AG09319 (cell line): ENCODE measurements at regions not wholly inside any gene's neighbourhood (a gene's known extent, or its start where the extent isn't known, plus 50 kb on each side); places are given as distances from the start of the nearest gene placed in this dataset.

ENCODE experiments used
- DNase-seq: peaks from one replicate; pipeline ENCODE4 v3.0.0-alpha.2; 2010; ENCODE audit warnings: low read depth; ENCODE audit errors: extremely low read depth
- TF ChIP-seq, protein P1 (sequence below): IDR thresholded peaks from 2 replicates; pipeline ENCODE4 v1.5.1; 2011; ENCODE audit warnings: low read depth, mild to moderate bottlenecking, inconsistent platforms, low read length, moderate library complexity

DNA sequence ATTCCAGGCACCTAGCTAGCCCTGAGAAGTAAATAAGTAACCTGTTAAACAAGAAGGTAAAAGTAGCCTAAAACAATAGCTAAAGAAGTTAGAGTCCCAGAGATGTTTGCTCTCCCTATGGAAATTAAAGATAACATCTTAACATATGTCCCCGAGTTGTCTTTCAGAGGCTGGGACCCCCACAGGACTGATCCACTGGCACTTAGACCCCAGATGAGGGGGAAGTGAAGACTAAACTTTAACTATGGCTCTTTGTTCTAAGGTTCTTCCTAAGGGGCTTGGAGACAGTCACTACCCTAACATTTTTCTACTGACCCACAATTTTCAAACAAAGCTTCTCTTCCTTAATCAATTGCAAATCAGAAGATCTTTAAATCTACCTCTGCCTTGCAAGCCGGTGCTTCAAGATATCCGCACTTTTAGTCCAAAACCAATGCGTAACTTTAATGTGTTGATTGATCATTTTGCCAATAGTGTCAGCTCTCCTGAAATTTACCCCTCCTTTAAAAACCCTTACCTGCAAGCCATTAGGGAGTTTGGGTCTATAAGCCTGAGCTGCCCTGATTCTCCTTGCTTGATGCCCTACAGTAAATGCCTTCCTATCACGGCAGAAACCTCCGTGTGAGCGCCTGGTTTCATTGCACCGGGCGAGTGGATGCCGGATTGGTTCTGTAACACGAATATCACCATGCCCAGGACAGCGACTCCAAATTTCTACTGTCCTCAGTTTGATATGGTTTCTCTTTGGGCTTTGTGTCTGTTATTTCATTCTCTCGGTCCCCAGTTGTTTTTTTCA, 404.4 kb downstream of the SIPA1L2 start:
- DNase-seq, result no peak
- TF ChIP-seq, protein P1, sequence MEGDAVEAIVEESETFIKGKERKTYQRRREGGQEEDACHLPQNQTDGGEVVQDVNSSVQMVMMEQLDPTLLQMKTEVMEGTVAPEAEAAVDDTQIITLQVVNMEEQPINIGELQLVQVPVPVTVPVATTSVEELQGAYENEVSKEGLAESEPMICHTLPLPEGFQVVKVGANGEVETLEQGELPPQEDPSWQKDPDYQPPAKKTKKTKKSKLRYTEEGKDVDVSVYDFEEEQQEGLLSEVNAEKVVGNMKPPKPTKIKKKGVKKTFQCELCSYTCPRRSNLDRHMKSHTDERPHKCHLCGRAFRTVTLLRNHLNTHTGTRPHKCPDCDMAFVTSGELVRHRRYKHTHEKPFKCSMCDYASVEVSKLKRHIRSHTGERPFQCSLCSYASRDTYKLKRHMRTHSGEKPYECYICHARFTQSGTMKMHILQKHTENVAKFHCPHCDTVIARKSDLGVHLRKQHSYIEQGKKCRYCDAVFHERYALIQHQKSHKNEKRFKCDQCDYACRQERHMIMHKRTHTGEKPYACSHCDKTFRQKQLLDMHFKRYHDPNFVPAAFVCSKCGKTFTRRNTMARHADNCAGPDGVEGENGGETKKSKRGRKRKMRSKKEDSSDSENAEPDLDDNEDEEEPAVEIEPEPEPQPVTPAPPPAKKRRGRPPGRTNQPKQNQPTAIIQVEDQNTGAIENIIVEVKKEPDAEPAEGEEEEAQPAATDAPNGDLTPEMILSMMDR, result no peak

DNA sequence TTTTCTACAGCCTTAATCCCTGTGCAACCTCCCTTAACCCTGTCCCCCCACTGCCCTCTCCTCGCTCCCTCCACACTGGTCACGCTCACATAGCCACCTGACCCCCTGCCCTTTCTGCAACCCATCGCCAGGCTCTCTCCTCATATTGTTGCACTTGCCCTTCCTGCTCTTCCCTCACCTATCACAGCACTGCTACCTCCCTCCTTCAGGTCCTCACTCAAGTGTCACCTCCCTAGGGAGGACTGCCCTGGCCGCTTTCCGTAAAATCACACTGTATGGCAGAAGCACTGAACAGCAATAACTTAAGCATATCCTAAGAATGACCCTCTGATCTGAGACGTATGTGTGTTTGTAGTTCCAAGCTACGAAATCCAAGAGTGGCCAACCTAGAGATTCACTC, 406.0 kb downstream of the SIPA1L2 start:
- TF ChIP-seq, protein P1, result no peak
- DNase-seq, result no peak

DNA sequence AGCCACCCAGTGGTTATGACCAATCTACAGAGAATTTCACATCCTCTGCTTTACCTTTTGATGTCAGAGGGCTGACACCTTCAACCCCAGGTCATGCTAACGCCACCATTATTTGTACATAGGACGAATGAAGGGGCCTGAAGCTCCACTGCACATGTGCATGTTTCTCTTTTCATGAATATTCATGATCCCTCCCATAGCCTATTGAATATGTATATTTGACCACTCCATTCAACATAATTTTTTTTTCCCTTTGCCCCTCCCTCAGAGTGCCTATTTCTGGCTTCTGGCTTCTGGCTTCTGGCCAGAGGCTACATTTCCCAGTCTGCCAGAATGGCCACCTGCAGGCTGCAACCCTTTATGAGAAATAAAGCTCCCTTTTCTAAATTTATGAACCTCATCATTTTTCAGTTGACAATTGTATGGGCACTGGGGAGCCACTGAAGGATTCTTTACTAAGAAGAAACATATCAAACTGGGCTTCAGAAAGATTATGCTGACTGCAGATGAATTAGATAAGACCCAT, 406.7 kb downstream of the SIPA1L2 start:
- TF ChIP-seq, protein P1, result no peak
- DNase-seq, result no peak

DNA sequence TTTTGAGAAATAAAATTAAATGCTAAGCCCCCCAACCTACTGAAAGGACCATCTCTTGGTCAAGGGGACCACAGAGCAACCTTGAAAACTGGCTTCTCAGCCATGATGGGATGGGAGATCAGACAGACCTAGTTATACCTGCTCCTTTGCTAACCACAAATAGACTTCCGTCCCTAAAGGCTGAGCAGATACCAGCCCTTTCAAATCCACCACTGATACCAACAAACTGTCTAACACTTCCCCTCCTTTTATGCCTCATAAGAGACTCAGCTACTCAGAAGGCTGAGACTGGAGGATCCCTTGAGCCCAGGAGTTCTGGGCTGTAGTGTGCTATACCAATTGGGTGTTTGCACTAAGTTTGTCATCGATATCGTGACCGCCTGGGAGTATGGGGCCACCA, 407.3 kb downstream of the SIPA1L2 start:
- TF ChIP-seq, protein P1, result no peak
- DNase-seq, result no peak

DNA sequence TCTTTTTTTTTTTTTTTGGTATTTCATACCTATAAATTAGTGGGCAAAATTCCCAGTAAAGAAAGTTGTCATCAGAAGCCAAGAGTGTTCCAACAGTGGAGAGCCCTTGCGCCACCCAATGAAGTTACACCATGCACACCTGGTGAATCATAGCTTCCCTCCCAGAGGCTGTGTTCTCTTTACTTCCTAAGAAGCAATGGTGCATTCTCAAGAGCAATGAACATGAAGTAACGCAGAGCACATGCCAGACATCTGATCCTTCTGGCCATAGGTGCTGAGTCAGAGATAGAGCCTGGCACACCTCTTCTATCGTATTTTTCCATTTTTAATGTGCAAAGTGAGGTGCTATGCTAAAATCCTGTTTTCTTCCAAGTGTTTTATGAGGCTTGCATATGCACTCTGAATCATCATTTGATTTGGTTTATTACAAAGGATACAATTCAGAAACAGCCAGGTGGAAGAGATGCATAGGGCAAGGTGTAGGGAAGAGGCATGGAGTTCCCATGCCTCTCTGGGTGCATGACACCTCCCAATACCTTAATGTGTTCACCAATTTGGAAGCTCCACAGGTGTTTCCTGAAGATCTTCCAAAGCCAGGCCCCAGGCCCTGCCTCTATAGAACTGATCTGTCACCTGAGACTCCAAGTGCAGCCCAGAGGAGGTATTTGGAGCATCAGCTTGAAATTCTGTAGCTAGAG, 408.0 kb downstream of the SIPA1L2 start:
- TF ChIP-seq, protein P1, result no peak

DNA sequence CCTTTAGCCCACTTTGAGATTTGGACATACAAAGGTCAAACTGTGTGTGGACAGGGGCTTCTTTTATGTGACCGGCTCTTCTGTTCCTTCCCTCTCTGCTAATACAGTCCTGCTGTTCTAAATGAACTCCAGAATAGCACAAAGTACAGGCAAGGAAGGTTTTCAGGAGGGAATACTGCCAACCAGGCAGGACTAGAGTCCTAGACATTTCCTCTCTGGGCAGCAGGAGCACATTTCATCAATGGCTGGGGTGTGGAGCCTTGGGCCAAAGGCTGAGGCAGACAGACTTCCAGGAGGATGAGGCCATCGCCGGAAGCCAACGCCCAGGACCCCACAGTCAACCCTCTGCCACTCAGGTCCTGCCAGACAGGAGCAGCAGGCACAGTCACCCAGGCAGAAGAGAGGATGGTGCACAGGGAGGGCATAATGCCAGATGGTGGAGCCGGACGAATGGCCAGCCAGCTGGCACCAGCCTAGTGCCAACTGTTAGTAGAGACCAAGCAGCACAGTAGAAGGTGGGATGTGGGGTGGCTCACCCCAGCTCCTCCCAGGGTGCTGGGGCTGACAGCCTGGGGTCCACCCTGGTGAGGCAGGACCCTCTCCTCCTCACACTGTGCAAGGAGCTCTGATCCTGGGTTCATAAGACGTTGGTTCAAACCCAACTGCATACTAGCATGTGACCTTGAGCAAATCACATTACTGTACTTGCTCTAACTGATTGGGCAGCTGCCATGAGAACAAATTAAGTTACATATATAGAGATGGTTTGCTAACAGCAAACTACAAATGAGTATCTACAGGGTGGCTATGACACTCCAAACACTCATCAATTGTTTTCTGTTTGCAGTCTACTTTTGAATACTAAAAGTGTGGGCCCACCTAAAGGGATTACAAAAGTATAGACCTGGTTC, 410.7 kb downstream of the SIPA1L2 start:
- TF ChIP-seq, protein P1, result no peak
- DNase-seq, result no peak

More for the DNA sequence above, 408.0 kb downstream of the SIPA1L2 start:
- DNase-seq, result no peak
